Lower leg skin (tissue), 3 donors: ENCODE measurements at regions not wholly inside any gene's neighbourhood (a gene's known extent, or its start where the extent isn't known, plus 50 kb on each side); places are given as distances from the start of the nearest gene placed in this dataset.

Source experiments
- CTCF ChIP-seq, 3 donors: fragments of 450-650 bp; IDR thresholded peaks; one replicate each; pipeline ENCODE4 v1.5.1; 2016; ENCODE audit warnings: antibody characterized with exemption in 3 of 3, mild to moderate bottlenecking in 3 of 3, moderate library complexity in 2 of 3
- POLR2A ChIP-seq, 2 donors: fragments of 450-650 bp; IDR thresholded peaks; one replicate each; pipeline ENCODE4 v1.6.1; 2016 to 2017; ENCODE audit warnings: antibody characterized with exemption in 2 of 2, mild to moderate bottlenecking in 1 of 2, moderate library complexity in 1 of 2

DNA sequence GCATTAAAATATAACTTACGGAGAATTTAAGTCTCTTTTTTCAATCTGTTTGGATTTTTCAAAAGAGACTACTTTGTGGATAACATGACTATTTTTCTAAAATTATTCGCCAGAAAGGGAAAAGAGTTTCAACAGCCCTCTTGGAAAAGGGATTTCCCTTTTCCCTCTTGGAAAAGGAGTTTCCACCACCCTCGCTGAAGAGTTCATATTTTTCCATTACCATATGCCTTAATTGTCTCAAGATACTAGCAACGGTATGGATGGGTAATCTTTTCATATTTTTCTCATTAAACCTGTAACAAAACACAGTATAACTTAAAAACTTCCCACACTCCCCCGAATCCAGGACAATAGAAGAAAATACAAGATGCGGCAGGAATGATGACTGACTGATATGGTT is 66.1 kb upstream of the SPATA12 start:
- TF ChIP-seq CTCF (IDR thresholded peaks at IDR 0.05), result no peak
- TF ChIP-seq POLR2A (IDR thresholded peaks at IDR 0.05), result no peak
